SK-N-SH (cell line): ENCODE measurements at regions not wholly inside any gene's neighbourhood (a gene's known extent, or its start where the extent isn't known, plus 50 kb on each side); places are given as distances from the start of the nearest gene placed in this dataset.

Experiments
- CTCF ChIA-PET: fragments of 300-600, 350-600 bp; formaldehyde crosslinking; extraction: SDS; loops from one replicate; lab custom pipeline; 2021; lab: Yijun Ruan, JAX
- POLR2A ChIA-PET: fragments of 350-600 bp; sonication (Branson Sonifier 250); formaldehyde crosslinking; extraction: SDS; loops from one replicate; lab custom pipeline; 2020; ENCODE audit warnings: antibody characterized with exemption, inconsistent platforms; lab: Yijun Ruan, JAX
- DNase-seq: peaks from one replicate; pipeline ENCODE4 v3.0.0; 2012
- H2AFZ ChIP-seq: fragments of 200-600 bp; sonication (generic); 2 replicates; pipeline ENCODE4 v1.8.1; 2016; ENCODE audit warnings: antibody characterized with exemption, mild to moderate bottlenecking, low read depth
- H3F3A ChIP-seq: fragments of 200-600 bp; sonication (generic); replicated peaks from 2 replicates; pipeline ENCODE3; 2016; ENCODE audit warnings: antibody characterized with exemption, mild to moderate bottlenecking; ENCODE audit not compliant: insufficient read depth
- H3K27ac ChIP-seq, 2 experiments: fragments of 200-500 bp in 1 of 2; fragments of 200-600 bp in 1 of 2; sonication (Bioruptor generic) in 1 of 2; sonication (generic), shearing (Covaris generic) in 1 of 2; 2 replicates each; pipeline versions ENCODE4 v1.5.1 to v1.6.1; 2014 to 2016; ENCODE audit warnings: low read depth in 2 of 2, inconsistent platforms in 1 of 2, low read length in 1 of 2, mild to moderate bottlenecking in 1 of 2, mixed read lengths in 1 of 2
- H3K27me3 ChIP-seq: fragments of 200-600 bp; sonication (generic), shearing (Covaris generic); 2 replicates; pipeline ENCODE4 v1.6.1; 2016; ENCODE audit warnings: mixed run types; ENCODE audit not compliant: insufficient read depth
- H3K36me3 ChIP-seq, 2 experiments: fragments of 200-500 bp in 1 of 2; fragments of 200-600 bp in 1 of 2; sonication (Bioruptor generic) in 1 of 2; sonication (generic) in 1 of 2; replicated peaks in 1 of 2; 2 replicates each; pipeline versions ENCODE3 to v1.5.1; 2014 to 2016; ENCODE audit warnings: low read length in 1 of 2, mild to moderate bottlenecking in 1 of 2; ENCODE audit not compliant: insufficient read depth in 2 of 2, control insufficient read depth in 1 of 2
- H3K4me1 ChIP-seq, 2 experiments: fragments of 200-500 bp in 1 of 2; fragments of 200-600 bp in 1 of 2; sonication (Bioruptor generic) in 1 of 2; sonication (generic), shearing (Covaris generic) in 1 of 2; 2 replicates each; pipeline versions ENCODE4 v1.5.1 to v1.6.1; 2014 to 2016; ENCODE audit warnings: low read depth in 1 of 2, low read length in 1 of 2, mixed run types in 1 of 2; ENCODE audit not compliant: insufficient read depth in 2 of 2, control insufficient read depth in 1 of 2
- H3K4me2 ChIP-seq: fragments of 200-600 bp; sonication (generic), shearing (Covaris generic); 2 replicates; pipeline ENCODE4 v1.6.1; 2017; ENCODE audit warnings: mixed run types
- H3K4me3 ChIP-seq, 2 experiments: fragments of 200-500 bp in 1 of 2; fragments of 200-600 bp in 1 of 2; sonication (Bioruptor generic) in 1 of 2; sonication (generic), shearing (Covaris generic) in 1 of 2; 2 replicates each; pipeline versions ENCODE4 v1.5.1 to v1.8.1; 2014 to 2016; ENCODE audit warnings: low read depth in 2 of 2, inconsistent platforms in 1 of 2, low read length in 1 of 2, mild to moderate bottlenecking in 1 of 2, mixed read lengths in 1 of 2, moderate library complexity in 1 of 2
- H3K79me2 ChIP-seq: fragments of 200-600 bp; sonication (generic); 2 replicates; pipeline ENCODE4 v1.8.1; 2017; ENCODE audit warnings: mild to moderate bottlenecking; ENCODE audit not compliant: insufficient read depth
- H3K9ac ChIP-seq: fragments of 200-600 bp; sonication (generic); 2 replicates; pipeline ENCODE4 v1.6.1; 2017; ENCODE audit warnings: mixed run types
- H3K9me2 ChIP-seq: fragments of 200-600 bp; sonication (generic); 2 replicates; pipeline ENCODE4 v1.6.1; 2017; ENCODE audit warnings: mixed run types
- H3K9me3 ChIP-seq: fragments of 200-600 bp; sonication (generic); 2 replicates; pipeline ENCODE4 v1.6.1; 2017; ENCODE audit warnings: mixed run types, mild to moderate bottlenecking, moderate library complexity
- H4K20me1 ChIP-seq: fragments of 200-600 bp; sonication (generic); 2 replicates; pipeline ENCODE4 v1.6.1; 2017; ENCODE audit warnings: mild to moderate bottlenecking, mixed run types; ENCODE audit not compliant: insufficient read depth
- EP300 ChIP-seq, 2 experiments: IDR thresholded peaks; 2 replicates each; pipeline versions ENCODE4 v1.4.0 to v1.6.1; 2012; ENCODE audit warnings: borderline replicate concordance in 1 of 2, low read depth in 1 of 2, low read length in 1 of 2
- EZH2phosphoT487 ChIP-seq: fragments of 200-600 bp; sonication (generic); IDR thresholded peaks from 2 replicates; pipeline ENCODE4 v1.6.1; 2017; ENCODE audit warnings: low read depth, mixed run types, mild to moderate bottlenecking, antibody characterized with exemption, moderate library complexity, borderline replicate concordance
- TEAD4 ChIP-seq: IDR thresholded peaks from 2 replicates; pipeline ENCODE4 v1.4.0; 2012; ENCODE audit warnings: mild to moderate bottlenecking, borderline replicate concordance; ENCODE audit not compliant: insufficient read depth
- YY1 ChIP-seq: IDR thresholded peaks from 2 replicates; pipeline ENCODE4 v1.4.0; 2012; ENCODE audit warnings: low read depth, mild to moderate bottlenecking
- WGBS: methylation state at CpG from one replicate; pipeline ENCODE4 v1.1.6; 2017; ENCODE audit warnings: low lambda C conversion rate; 5-methylcytosine and 5-hydroxymethylcytosine counted together
- TF ChIP-seq, protein P1 (sequence below): IDR thresholded peaks from 2 replicates; pipeline ENCODE4; 2012
- TF ChIP-seq, protein P2 (sequence below): fragments of 150-350 bp; IDR thresholded peaks from 2 replicates; pipeline ENCODE4 v1.6.1; 2016; ENCODE audit warnings: mild to moderate bottlenecking, low read depth, low read length

DNA sequence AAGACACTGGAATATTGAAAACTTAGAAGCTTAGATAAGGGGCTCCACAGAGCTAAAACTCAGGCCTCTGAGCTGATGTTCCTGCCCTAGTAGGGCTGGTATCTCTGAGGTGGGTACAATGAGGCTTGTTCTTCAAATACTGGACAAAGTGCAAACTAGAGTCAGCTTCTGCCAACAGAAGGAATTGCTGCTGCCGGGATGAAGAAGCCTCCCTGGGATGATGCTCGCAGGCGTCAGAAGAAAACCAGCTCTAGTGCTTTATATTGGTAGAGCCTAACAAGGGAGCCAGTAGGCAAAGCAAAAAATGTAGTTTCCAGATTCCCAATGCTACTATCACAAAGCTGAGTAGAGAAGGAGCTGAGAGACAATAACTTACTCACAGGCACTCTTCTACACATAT, 118.1 kb downstream of the FOXI3 start:
- POLR2A ChIA-PET = no interaction called here
- Histone ChIP-seq H3K79me2 (no peaks in the 10 kb centered on the region), H3F3A (no peaks in the 10 kb centered on the region), H3K4me1 (no peaks in the 10 kb centered on the region), H2AFZ (no peak overlapping the region), H3K36me3 (no peaks in the 10 kb centered on the region), H3K4me2 (no peak overlapping the region), H3K9me2 (no peaks in the 10 kb centered on the region), H3K9me3 (no peaks in the 10 kb centered on the region), H3K27me3 (no peaks in the 10 kb centered on the region), H3K9ac (no peak overlapping the region), H4K20me1 (no peaks in the 10 kb centered on the region), H3K27ac (no peak overlapping the region), H3K4me3 (no peak overlapping the region)
- no peak for TF ChIP-seq EZH2phosphoT487
- no peak for TF ChIP-seq YY1
- TF ChIP-seq EP300 (IDR thresholded peaks at IDR 0.05; ENCODE audit: borderline replicate concordance in 1 of 2, low read depth in 1 of 2, low read length in 1 of 2) = no peak
- no peak for TF ChIP-seq TEAD4
- 73% methylated on average over 3 of the region's 3 CpGs for WGBS
- CTCF ChIA-PET = interaction anchor here (0.8 to 1.7 kb wide), 3 partner anchors 56 to 143 kb away, joined by 3 to 6 read pairs (median 4); no protein-coding TSS in a partner anchor
- DNase-seq = no peak

DNA sequence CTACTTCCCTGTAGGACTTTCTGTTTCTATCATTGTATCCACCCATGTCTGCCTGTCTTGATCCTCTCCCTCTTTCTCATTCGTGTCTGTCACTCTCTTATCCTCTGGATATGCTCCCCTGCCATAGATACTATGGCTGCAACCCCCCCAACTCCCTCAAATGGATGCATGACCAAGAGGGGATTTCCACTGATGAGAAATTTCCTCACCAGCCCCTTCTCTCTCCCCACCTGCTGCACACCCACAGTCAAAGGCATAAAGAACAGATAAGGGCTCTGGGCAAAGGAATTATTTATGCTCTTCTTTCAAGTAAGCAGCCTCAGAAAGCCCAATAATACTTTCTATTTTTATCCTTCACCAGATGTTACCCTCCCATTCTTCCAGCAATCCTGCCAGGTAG, 121.3 kb downstream of the FOXI3 start:
- H3K27ac ChIP-seq = no peak overlapping the region
- WGBS = 23% methylated on average over 1 of the region's 1 CpG
- CTCF ChIA-PET = no interaction called here

More for the DNA sequence above, 121.3 kb downstream of the FOXI3 start:
- H3K27me3 ChIP-seq = no peaks in the 10 kb centered on the region; the same call in 1 of the 2 replicates
- no peaks in the 10 kb centered on the region for H3K9me2 ChIP-seq
- POLR2A ChIA-PET = no interaction called here
- no peak overlapping the region for H2AFZ ChIP-seq
- no peaks in the 10 kb centered on the region for H4K20me1 ChIP-seq
- H3K4me3 ChIP-seq = no peak overlapping the region
- DNase-seq = no peak
- TF ChIP-seq, protein P1, sequence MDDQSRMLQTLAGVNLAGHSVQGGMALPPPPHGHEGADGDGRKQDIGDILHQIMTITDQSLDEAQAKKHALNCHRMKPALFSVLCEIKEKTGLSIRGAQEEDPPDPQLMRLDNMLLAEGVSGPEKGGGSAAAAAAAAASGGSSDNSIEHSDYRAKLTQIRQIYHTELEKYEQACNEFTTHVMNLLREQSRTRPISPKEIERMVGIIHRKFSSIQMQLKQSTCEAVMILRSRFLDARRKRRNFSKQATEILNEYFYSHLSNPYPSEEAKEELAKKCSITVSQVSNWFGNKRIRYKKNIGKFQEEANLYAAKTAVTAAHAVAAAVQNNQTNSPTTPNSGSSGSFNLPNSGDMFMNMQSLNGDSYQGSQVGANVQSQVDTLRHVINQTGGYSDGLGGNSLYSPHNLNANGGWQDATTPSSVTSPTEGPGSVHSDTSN = no peak
- no peak for TF ChIP-seq EZH2phosphoT487
- TF ChIP-seq, protein P2, sequence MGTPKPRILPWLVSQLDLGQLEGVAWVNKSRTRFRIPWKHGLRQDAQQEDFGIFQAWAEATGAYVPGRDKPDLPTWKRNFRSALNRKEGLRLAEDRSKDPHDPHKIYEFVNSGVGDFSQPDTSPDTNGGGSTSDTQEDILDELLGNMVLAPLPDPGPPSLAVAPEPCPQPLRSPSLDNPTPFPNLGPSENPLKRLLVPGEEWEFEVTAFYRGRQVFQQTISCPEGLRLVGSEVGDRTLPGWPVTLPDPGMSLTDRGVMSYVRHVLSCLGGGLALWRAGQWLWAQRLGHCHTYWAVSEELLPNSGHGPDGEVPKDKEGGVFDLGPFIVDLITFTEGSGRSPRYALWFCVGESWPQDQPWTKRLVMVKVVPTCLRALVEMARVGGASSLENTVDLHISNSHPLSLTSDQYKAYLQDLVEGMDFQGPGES = no peak
- TF ChIP-seq, all 33 proteins: peak for 0
- Histone ChIP-seq H3K9ac (no peak overlapping the region), H3K4me1 (no peaks in the 10 kb centered on the region), H3K4me2 (no peak overlapping the region), H3K9me3 (no peaks in the 10 kb centered on the region), H3K79me2 (no peaks in the 10 kb centered on the region), H3F3A (no peaks in the 10 kb centered on the region), H3K36me3 (no peaks in the 10 kb centered on the region)
